NCI-H82 treated with DMSO at 0.1 percent for 48 hours (cell line): ENCODE measurements at regions not wholly inside any gene's neighbourhood (a gene's known extent, or its start where the extent isn't known, plus 50 kb on each side); places are given as distances from the start of the nearest gene placed in this dataset.
"Not testable (repeated sequence)": the region's sequence is repeated elsewhere in the genome, so short reads cannot be mapped to it uniquely, and the experiment has no call there.

Experiments
- DNase-seq: peaks from one replicate; lab custom pipeline; 2025; ENCODE audit not compliant: unreplicated experiment; lab: John Stamatoyannopoulos, UW

DNA sequence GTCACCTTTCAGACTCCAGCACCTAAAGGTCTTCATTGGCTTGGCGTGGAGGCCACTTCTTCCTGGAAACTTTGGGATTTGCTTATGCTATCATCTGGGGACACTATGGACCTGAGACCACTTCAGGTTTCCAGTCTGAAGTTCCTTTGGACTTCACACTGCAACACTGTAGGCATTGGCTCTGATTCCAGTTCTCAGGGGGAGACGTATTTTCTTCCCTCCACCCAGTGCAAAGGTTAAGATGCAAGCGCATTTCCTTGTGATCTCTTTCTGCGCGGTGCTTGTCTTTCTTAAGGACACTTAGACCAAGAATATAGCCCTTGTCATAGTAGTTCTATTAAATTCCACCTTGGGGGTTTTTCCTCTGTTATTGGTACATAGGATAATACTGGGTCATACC, 299.8 kb downstream of the TSHZ3 start:
- no peak for DNase-seq

DNA sequence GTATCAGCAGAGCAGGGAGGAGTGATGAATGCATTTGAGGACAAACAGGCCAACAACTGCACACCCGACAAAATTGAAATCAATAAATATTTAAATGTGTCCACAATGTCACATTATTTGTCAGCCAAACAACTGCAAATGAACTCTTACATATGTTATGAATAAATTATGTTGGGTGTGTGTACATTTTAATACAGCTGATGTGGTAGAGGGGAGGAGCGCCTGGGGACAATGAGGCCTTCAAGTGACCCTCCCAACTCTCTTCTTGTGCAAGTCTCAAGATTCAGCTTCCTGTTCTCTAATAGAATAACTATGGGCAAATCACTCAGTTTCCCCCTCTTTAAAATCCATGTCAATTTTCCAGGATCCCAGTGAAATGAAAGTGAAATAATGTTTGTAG, 303.2 kb downstream of the TSHZ3 start:
- DNase-seq, result no peak

DNA sequence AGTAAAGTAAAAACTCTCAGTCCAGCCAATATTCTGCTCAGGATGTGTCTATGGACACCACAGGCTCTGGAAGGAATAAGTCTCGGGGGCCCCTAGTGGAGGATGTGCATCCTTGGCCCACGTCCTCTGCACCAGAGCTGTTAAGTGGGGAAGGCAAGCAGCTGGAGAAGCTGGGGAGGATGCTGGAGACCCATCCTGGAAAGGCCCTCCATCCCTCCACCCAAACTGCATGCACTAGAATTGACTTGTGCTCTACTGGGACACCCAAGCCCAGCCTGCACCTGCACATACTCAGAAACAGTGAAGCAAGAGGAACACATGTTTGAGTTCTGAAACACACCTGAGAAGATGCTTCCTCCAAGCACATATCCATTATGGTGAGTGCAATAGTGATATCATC, 307.8 kb downstream of the TSHZ3 start:
- DNase-seq, result no peak

DNA sequence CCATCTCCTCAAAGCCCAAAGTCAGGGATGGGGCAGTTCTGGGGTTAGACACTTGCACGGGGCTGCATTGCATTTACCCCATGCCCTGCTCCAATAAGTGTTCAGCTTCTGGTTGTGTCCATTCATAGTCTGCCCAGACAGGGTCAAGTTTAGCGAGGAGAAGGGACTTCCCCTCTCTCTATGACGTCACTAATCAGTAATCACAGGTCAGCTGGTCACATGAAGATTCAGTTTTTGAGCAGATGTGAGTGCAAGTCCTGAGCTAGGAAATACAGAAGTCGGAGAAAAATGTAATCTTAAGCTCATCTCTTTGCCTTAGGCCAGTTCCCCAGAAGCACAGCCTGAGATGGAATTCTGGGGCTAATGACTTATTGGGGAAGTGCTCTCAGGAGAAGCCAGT, 310.1 kb downstream of the TSHZ3 start:
- DNase-seq, result no peak

DNA sequence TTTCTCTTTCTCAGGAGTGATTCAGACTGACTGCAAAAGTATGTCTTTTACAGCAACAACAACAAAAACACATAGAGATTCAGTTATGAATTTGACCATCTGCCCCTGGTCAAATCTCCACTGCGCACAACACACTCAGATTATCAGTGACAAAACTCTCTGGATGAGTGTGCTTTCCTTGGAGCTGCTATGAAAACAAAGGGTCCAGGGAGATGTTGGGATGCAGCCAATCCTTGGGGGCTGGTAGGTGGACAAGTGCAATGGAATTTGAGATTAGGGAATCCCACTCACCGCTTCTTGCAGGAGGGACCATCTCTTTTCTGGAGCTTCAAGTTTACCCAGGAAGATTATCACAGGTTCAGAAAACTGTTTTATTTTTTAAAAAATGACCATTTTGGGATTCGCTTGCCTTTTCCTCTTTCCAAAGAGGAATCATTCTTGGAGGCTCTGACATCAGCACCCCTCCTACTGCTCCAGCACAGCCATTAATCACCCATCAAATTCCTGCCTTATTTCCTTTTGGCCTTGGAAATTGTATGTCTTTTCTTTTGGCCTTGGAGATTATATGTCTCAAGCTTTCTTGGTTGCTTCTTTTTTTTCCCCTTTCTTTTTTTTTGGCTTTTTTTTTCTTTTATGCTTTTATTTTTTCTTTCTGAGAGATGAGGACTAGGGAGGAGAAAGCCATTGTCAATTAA, 311.8 kb downstream of the TSHZ3 start:
- DNase-seq, result no peak

DNA sequence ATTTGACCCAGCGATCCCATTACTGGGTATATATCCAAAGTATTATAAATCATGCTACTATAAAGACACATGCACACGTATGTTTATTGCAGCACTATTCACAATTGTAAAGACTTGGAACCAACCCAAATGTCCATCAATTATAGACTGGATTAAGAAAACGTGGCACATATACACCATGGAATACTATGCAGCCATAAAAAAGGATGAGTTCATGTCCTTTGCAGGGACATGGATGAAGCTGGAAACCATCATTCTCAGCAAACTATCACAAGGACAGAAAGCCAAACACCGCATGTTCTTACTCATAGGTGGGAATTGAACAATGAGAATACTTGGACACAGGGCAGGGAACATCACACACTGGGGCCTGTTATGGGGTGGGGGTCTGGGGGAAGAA, 317.8 kb downstream of the TSHZ3 start:
- not testable (repeated sequence) for DNase-seq

DNA sequence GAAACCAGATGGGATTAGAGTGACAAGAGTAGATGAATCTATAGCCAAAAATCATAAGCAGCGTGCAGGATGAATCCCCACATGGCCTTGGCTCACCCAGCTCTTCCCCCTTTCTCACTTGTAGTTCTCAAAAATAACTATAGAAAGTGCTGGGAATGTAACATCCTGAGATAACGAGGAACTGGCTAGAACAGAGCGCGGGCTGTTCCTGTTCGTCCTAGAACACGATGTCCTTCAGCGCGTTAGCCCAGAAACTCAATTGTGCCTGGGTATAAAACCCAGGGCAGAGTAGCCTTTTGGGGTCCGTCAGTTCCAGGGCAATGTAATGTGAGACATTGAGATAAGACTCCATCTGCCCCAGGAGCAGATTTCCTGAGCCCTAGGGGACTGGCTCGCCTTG, 326.2 kb downstream of the TSHZ3 start:
- DNase-seq, result no peak

DNA sequence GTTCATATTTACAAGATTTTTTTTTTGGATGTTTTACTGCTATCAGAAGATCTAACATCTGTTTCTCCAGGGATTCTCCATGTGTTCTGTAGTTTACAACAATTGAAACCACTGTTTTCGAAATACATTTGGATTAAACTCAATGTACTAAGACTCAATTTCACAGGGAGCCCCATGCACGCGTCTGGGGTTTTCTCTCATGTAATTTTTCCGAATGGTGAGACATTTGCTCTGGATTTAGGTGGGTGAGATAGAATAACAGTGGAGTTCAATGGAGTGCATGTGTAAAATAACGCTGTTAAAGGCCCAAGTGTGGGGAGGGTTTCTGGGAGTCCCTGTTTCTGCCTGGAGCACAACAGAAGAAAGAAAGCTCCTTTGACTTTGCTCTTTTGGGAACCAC, 330.3 kb downstream of the TSHZ3 start:
- no peak for DNase-seq

DNA sequence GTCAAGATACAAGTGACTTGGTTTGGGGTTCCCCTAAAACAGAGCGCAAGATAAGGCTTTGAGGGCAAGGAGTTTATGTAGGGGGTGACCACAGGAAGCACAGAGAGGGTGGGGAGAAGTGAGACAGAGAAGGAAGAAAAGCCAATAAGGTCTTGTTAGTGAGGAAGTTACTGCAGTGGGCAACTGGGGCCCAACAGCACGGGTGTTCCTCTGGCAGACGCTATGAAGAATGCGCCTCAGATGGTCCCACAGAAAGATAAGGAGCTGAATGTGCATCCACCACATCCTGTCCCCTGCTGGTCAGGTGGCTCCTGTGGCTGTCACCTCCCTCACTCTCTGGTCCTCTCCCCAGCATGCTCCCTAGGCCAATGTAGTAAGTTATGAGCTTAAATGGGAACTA, 333.5 kb downstream of the TSHZ3 start:
- DNase-seq, result no peak

DNA sequence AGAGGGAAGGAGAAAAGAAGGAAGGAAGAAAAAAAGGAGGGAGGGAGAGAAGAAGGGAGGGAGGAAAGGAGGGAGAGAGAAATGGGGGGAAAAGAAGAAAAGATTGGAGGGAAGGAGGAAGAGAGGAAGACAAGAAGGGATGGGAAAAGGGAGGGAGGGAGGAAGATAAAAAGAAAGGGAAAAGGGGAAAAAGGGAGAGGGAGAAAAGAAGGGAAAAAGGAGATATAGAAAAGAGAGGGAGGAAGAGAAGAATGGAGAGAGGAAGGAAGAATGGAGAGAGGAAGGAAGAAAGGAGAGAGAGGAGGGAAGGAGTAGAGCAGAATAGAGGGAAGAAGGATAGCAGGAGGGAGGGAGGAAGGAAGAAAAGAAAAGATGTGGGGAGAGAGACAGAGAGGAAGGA, 334.6 kb downstream of the TSHZ3 start:
- DNase-seq, result no peak

DNA sequence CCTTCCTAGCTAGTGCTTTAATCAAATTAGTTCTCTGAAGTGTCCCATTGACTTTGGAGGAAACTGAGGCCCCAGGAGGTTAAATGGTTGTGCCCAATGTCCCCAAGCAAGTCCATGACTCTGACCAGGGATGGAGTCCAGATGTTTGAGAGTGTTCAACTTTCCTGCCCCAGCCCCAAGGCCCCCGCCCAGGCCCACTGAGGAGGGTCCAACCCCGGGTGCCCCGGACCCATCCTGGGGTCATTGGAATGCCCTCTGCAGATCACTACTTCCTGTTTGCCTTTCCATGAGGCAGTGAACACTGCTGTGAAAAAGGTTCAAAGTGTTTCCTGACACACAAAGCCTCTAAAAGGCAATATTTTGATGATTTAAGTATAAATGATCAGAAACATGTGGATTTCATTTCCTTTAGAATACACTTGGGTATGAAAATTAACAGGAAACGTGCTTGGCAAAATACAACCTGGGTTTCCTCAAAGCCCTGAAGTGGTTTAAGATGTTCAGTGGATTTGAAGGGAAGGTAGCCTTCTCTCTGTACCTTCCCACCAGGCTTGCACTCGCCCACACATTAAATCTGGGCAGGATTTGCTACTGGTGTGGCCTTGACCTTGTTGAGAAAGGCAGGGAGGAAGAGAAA, 335.7 kb downstream of the TSHZ3 start:
- no peak for DNase-seq

DNA sequence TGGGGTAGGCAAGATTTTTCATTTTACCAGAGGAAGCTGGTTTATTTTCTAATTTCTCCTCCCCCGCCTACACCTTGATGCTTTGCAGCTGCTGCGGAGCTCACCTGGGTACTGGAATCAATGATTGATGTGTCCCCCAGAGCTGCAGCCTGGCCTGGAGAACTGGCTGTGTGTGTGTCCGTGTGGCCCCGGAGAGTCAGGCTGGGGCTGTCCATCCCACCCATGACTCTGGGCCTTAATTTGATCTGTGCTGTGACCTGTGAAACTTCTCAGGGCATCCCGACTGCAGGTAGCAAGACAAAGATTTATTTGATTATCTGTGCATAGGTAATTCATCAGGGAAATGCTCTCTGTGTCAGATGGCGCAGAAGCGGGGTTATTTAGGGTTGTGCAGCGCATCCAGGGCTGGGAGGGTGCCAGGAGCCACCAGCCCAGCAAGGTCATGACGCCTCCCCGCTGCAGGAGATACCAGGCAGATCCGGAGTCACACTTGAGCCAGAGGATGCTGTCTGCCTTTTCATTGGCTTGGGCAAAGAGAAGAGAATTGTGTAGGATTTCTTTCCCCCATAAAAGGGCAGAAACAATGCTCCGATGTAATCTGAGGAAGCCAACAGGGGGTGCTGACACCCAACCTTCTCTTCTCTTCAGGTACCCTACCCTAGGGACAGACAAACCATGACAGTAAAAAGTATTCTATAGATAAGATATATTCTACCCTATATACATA, 346.6 kb downstream of the TSHZ3 start:
- no peak for DNase-seq

DNA sequence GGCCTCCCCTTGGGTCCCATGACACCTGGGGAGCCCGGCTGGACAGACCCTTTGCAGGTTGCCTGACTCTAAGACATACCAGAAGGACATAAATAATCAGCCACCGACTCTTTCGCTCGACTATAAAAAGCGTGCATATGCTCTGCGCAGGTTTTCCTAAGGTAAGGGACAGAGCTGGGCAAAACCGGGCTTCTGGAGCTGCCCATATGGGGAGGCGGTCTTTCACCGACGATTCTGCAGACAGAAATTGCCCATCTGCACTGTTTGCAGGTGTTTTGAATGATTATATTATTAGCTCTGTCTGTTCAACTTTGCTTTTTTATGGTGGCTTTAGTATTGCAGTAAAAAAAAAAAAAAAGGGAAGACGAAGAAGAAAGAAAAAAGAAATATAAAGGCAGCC, 347.2 kb downstream of the TSHZ3 start:
- DNase-seq, result no peak

DNA sequence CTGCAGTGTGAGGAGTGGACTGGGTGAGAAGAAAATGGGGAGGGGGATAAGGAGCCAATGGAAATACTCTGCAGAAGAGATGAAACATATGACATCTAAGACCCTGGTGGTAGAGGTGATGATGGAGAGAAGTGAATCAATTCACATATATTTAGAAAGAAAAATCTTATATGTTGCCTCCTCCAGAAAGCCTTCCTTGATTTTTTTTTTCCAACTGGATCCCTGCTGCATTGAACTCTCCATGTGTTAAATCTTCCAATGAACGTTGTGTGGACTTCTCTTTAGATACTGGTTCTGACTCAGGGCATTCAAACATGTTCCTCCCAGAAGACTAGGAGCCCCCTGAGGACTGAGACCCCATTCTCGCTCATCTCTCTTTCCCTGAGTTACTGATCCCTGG, 348.3 kb downstream of the TSHZ3 start:
- no peak for DNase-seq

DNA sequence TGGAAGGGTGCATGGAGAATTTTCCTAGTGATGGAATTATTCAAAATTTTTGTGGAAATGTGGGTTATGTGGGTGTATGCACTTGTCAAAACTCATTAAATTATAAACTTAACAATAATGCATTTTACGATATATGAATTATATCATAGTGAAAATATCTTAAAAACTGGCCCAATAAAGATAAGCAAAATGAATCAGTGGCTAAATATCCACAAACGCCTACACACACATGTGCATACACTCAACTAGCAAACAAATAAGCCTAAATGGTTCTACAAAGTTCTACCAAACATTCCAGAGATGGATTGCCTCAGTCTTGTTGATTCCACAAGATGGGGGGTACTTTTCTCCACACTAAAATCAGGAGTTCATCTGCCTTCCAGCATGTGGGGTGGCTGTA, 349.5 kb downstream of the TSHZ3 start:
- no peak for DNase-seq

DNA sequence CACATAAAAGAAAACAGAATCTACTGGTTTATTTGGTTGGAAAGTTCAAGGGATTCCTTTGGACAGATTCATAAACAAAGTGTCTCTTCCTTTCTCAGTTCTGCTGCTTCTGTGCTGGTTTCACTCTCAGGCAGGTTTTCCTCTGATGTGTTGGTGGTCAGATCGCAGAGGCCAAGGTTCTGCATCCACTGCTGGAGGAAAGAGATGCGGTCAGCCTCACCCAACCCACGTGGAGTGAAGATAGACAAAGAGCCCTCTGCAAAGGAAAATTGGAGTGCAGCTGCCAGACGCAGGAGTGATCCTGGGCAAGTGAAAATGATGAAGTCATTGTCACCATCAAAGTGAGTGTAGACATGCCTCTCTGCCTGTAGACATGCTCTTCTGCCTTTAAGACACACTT, 352.0 kb downstream of the TSHZ3 start:
- DNase-seq, result no peak

DNA sequence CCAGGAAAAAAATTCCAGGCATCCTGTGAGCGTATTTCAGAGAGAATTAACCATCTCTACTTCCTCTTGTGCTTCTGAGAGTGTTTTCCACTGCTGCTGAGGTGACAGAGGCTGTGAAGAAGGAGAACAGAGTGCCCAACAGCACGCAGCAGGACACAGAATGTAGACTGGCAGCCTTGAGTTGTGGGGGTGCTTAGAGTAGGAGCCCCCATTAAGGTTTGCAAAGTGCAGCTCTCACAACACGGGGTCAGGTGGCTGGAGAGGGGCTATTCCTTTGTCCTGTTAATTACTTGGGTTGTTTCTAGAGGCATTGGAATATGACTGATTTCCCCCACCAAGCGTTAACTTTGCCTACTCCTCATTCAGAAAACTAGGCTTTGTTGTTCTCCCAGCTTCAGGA, 370.6 kb downstream of the TSHZ3 start:
- DNase-seq, result no peak

DNA sequence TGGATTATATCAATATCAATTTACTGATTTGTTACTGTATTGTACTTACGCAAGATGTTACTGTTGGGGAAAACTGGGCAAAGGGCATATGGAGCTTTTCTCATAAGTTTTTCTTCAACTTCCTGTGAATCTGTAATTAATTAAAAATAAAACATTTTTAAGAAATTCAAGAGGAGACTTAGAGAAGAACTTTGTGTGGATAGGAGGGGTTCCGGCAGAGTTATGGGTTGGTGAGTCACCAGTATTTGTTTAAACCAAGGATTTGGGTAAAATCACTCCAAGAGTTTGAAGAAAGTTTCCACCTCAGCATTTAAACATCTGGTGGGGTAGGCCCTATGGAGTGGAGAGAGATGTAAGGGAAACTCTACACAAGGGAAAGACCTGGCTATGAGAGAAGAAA, 379.6 kb downstream of the TSHZ3 start:
- DNase-seq, result no peak

DNA sequence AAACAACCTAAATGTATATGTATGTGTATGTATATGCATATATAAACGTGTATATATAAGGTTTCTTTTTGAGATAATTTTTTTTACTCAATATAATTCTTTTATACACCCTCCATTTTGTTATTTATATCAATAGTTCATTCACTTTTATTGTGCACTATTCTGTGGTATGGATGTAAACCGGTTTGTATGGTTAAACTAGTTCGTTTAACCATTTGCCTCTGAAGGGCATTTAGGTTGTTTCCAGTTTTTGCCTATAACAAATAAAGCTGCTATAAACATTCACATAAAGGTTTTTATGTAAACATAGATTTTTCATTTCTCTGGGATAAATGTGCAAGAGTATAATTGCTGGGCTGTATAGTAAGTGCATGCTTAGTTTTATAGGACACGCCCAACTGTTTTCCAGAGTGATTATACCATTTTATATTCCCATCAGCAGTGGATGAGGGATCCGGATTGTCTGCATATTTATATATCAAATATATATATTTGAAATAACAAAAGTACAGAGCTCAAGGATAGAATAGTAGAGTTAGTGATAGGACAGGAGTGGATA, 380.3 kb downstream of the TSHZ3 start:
- DNase-seq, result no peak

DNA sequence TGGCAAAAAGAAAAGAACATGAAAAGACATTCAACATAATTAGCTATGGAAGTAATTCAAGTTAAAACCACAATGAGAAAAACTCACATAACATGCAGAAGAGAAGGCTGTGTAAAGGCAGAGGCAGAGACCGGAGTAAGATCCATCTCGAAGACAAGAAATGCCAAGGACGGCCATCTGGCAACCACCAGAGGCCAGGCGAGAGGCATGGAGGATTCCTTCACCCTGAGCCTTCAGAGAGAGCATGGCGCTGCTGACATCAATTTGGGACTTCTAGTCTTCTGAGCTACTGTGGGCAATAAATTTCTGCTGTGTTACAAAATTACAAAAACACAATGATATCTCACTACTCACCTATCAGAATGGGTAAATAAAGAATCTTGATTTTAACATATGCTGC, 381.0 kb downstream of the TSHZ3 start:
- no peak for DNase-seq

DNA sequence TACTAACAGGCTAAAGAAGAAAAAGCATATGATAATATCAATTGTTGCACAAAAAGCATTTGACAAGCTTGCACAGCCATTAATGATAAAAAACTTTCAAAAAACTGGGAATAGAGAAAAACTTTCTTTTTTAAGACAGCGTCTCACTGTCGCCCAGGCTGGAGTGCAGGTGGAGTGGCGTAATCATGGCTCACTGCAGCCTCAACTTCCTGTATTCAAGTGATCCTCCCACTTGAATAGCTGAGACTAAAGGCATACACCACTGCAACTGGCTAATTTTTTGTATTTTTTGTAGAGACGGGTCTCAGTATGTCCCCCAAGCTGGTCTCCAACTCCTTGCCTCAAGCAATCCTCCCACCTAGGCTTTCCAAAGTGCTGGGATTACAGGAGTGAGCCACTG, 382.8 kb downstream of the TSHZ3 start:
- DNase-seq, result no peak

DNA sequence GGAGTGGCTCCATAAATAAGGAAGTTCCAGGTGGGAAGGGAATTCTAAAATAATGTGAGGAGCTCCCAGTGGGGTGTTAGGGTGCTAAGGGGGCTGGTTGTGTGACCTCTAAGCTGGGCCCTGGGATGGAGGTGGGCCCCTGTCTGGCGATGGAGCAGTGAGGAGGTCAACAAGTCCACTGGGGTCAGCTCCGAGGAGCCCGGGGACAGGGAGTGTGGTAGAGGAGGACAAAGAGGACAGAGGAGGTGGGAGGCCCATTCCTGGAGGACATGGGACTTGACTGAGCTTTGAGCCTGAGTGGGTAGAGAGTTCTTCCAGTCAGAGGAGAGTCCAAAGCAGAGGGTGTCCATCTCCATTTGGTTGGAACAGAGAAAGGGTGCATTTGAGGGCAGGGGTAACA, 390.2 kb downstream of the TSHZ3 start:
- no peak for DNase-seq
